Endothelial cell of umbilical vein (primary cell): ENCODE measurements at regions not wholly inside any gene's neighbourhood (a gene's known extent, or its start where the extent isn't known, plus 50 kb on each side); places are given as distances from the start of the nearest gene placed in this dataset.

Experiments used
- BruUV-seq: library from RNA; stranded (reverse); fragments of 400-500 nt; replicated peaks from 2 replicates; lab custom pipeline; 2021; lab: Mats Ljungman, UMichigan
- CTCF ChIA-PET: fragments of 300-600, 350-600 bp; sonication (Branson Sonifier 250); formaldehyde crosslinking; loops from one replicate; lab custom pipeline; 2021; ENCODE audit warnings: antibody characterized with exemption, inconsistent platforms; lab: Charles Lee
- POLR2A ChIA-PET: fragments of 300-600, 350-600 bp; sonication (Branson Sonifier 250); formaldehyde crosslinking; loops from one replicate; lab custom pipeline; 2021; ENCODE audit warnings: antibody characterized with exemption, inconsistent platforms; lab: Charles Lee
- DNase-seq: peaks from one replicate; pipeline ENCODE4 v3.0.0-alpha.2; 2011; ENCODE audit warnings: low read depth, low spot score
- FAIRE-seq: peaks from 2 replicates; lab custom pipeline; 2011; peaks lifted over from hg19 to GRCh38; lab: Jason Lieb, UNC
- H2AFZ ChIP-seq: 2 replicates; pipeline ENCODE4 v1.6.0; 2012; ENCODE audit warnings: low read depth, low read length, control low read depth, inconsistent platforms
- H3K27ac ChIP-seq: 2 replicates; pipeline ENCODE4 v1.5.1; 2011; ENCODE audit warnings: low read depth, mild to moderate bottlenecking, control low read depth, low read length, moderate library complexity; ENCODE audit not compliant: insufficient read depth
- H3K27me3 ChIP-seq, 2 experiments: 2 replicates each; pipeline versions ENCODE4 v1.6.0 to v1.6.1; 2011; ENCODE audit warnings: low read length in 2 of 2, mixed read lengths in 1 of 2; ENCODE audit not compliant: control insufficient read depth in 2 of 2, insufficient read depth in 2 of 2
- H3K36me3 ChIP-seq, 2 experiments: 2 replicates in 1 of 2; 3 replicates in 1 of 2; pipeline ENCODE4 v1.5.1; 2011; ENCODE audit warnings: low read length in 2 of 2, mild to moderate bottlenecking in 1 of 2, moderate library complexity in 1 of 2; ENCODE audit not compliant: control insufficient read depth in 2 of 2, insufficient read depth in 2 of 2; ENCODE audit errors: extremely low read depth in 1 of 2
- H3K4me1 ChIP-seq: 3 replicates; pipeline ENCODE4 v1.5.1; 2011; ENCODE audit warnings: mild to moderate bottlenecking, low read length; ENCODE audit not compliant: control insufficient read depth, insufficient read depth; ENCODE audit errors: extremely low read depth
- H3K4me2 ChIP-seq: 2 replicates; pipeline ENCODE4 v1.6.1; 2011; ENCODE audit warnings: low read length, control low read depth, mixed read lengths; ENCODE audit not compliant: insufficient read depth
- H3K4me3 ChIP-seq, 3 experiments: fragments of 200-600 bp in 1 of 3; sonication (generic), shearing (Covaris generic) in 1 of 3; replicated peaks in 1 of 3; 2 replicates each; pipeline ENCODE4 v1.5.1; 2011 to 2016; ENCODE audit warnings: control low read depth in 3 of 3, low read length in 3 of 3, mild to moderate bottlenecking in 2 of 3, inconsistent platforms in 1 of 3, low read depth in 1 of 3, moderate library complexity in 1 of 3; ENCODE audit not compliant: insufficient read depth in 1 of 3
- H3K79me2 ChIP-seq: 2 replicates; pipeline ENCODE4 v1.6.0; 2012; ENCODE audit warnings: low read length, inconsistent platforms; ENCODE audit not compliant: control insufficient read depth, insufficient read depth
- H3K9ac ChIP-seq: replicated peaks from 2 replicates; pipeline ENCODE3; 2011; ENCODE audit warnings: low read length, control low read depth; ENCODE audit not compliant: insufficient read depth; ENCODE audit errors: extremely low read depth
- H3K9me1 ChIP-seq: replicated peaks from 3 replicates; pipeline ENCODE4 v1.6.0; 2011; ENCODE audit warnings: mild to moderate bottlenecking, low read length; ENCODE audit not compliant: control insufficient read depth, insufficient read depth; ENCODE audit errors: extremely low read depth
- H3K9me3 ChIP-seq: replicated peaks from 2 replicates; pipeline ENCODE4 v1.5.1; 2012; ENCODE audit warnings: low read length, inconsistent platforms; ENCODE audit not compliant: control insufficient read depth, insufficient read depth
- H4K20me1 ChIP-seq: replicated peaks from 2 replicates; pipeline ENCODE3; 2011; ENCODE audit warnings: mild to moderate bottlenecking, low read length; ENCODE audit not compliant: control insufficient read depth, insufficient read depth; ENCODE audit errors: extremely low read depth
- CTCF ChIP-seq, 2 donors: IDR thresholded peaks; 1 replicate in 1 of 2; 2 replicates in 1 of 2; pipeline ENCODE4 v1.5.1; 2011; ENCODE audit warnings: low read length in 2 of 2, mild to moderate bottlenecking in 2 of 2, moderate library complexity in 2 of 2, control low read depth in 1 of 2, inconsistent platforms in 1 of 2, low read depth in 1 of 2; ENCODE audit not compliant: insufficient read depth in 1 of 2; ENCODE audit errors: extremely low read depth in 1 of 2
- EZH2 ChIP-seq: IDR thresholded peaks from 2 replicates; pipeline ENCODE4 v1.6.1; 2012; ENCODE audit warnings: borderline replicate concordance, low read depth, mild to moderate bottlenecking, moderate library complexity, low read length, inconsistent platforms; ENCODE audit not compliant: severe bottlenecking
- FOS ChIP-seq: IDR thresholded peaks from 2 replicates; pipeline ENCODE4 v1.6.1; 2011; ENCODE audit warnings: mild to moderate bottlenecking, low read length, moderate library complexity, borderline replicate concordance; ENCODE audit not compliant: insufficient read depth
- GATA2 ChIP-seq: IDR thresholded peaks from 2 replicates; pipeline ENCODE4 v1.7.0; 2011; ENCODE audit warnings: low read depth, mild to moderate bottlenecking, moderate library complexity, mixed read lengths, low read length; ENCODE audit not compliant: insufficient read length, insufficient read depth
- JUN ChIP-seq: IDR thresholded peaks from 2 replicates; pipeline ENCODE4 v1.6.1; 2011; ENCODE audit warnings: borderline replicate concordance, low read depth; ENCODE audit not compliant: insufficient read length, insufficient read depth
- MAX ChIP-seq: IDR thresholded peaks from 2 replicates; pipeline ENCODE4 v1.6.1; 2011; ENCODE audit not compliant: insufficient read depth, insufficient read length
- MYC ChIP-seq: IDR thresholded peaks from one replicate; pipeline ENCODE4 v1.6.1; 2011; ENCODE audit warnings: mild to moderate bottlenecking, low read depth, low read length
- POLR2A ChIP-seq: IDR thresholded peaks from 2 replicates; pipeline ENCODE4 v1.6.1; 2012; ENCODE audit warnings: low read depth, mild to moderate bottlenecking, control low read depth, low read length
- POLR2AphosphoS5 ChIP-seq: IDR thresholded peaks from 2 replicates; pipeline ENCODE4 v1.6.1; 2012; ENCODE audit warnings: low read depth, mild to moderate bottlenecking, control low read depth, low read length, moderate library complexity; ENCODE audit not compliant: insufficient read depth
- dilution Hi-C: fragments of 300-500 bp; cut with MboI; formaldehyde crosslinking; loops from one replicate; pipeline ENCODE4 v1.15.0; 2019; ENCODE audit warnings: low sequenced_read_pairs; ENCODE audit not compliant: extremely low pct_ligation_motif_present
- intact Hi-C: fragments of 100-400 bp; cut with micrococcal nuclease; formaldehyde crosslinking; loops from one replicate; pipeline ENCODE4 v1.10.0; 2022

- Histone ChIP-seq H3K27ac (no peak overlapping the region), H4K20me1 (no peaks in the 10 kb centered on the region), H3K9ac (no peak overlapping the region), H3K4me2 (no peak overlapping the region), H2AFZ (no peak overlapping the region), H3K79me2 (no peaks in the 10 kb centered on the region), H3K9me1 (no peaks in the 10 kb centered on the region), H3K4me3 (no peak overlapping the region), H3K4me1 (no peaks in the 10 kb centered on the region), H3K27me3 (no peaks in the 10 kb centered on the region), H3K9me3 (no peaks in the 10 kb centered on the region), H3K36me3 (no peaks in the 10 kb centered on the region)
- FAIRE-seq (no peak), DNase-seq (no peak)
- ChIA-PET POLR2A (no interaction called here), CTCF (no interaction called here)
- intact Hi-C loops (no loop called here), dilution Hi-C loops (no loop called here)
- TF ChIP-seq POLR2A (no peak), MYC (no peak), EZH2 (no peak), CTCF (IDR thresholded peaks at IDR 0.05; ENCODE audit: extremely low read depth in 1 of 2, insufficient read depth in 1 of 2, low read depth in 1 of 2, low read length in 2 of 2) (no peak), JUN (no peak), GATA2 (no peak), MAX (no peak), FOS (no peak), POLR2AphosphoS5 (no peak)
- BruUV-seq, result no TSS peak
These were observed 153.1 kb upstream of the CXADR start for GRCh38 chr21:17359781-17360180.
